Transverse colon (tissue), 4 donors: ENCODE measurements at regions not wholly inside any gene's neighbourhood (a gene's known extent, or its start where the extent isn't known, plus 50 kb on each side); places are given as distances from the start of the nearest gene placed in this dataset.

Source experiments
- DNase-seq: peaks from one replicate; pipeline ENCODE4 v3.0.0-alpha.2; 2019
- H3K27ac ChIP-seq, 4 donors: fragments of 200-600 bp; sonication (generic); 2 replicates each; pipeline ENCODE4 v1.5.1; 2016 to 2018; ENCODE audit warnings: inconsistent platforms in 4 of 4
- H3K27me3 ChIP-seq: fragments of 200-600 bp; sonication (generic); 2 replicates; pipeline ENCODE4 v1.5.1; 2017; ENCODE audit warnings: inconsistent platforms
- H3K36me3 ChIP-seq, 4 donors: fragments of 200-600 bp; sonication (generic); 2 replicates each; pipeline ENCODE4 v1.5.1; 2017 to 2019; ENCODE audit warnings: inconsistent platforms in 4 of 4
- H3K4me1 ChIP-seq, 4 donors: fragments of 200-600 bp; sonication (generic); 2 replicates each; pipeline ENCODE4 v1.5.1; 2017 to 2020; ENCODE audit warnings: inconsistent platforms in 4 of 4
- H3K4me3 ChIP-seq, 4 donors: fragments of 200-600 bp; sonication (generic); 1 replicate in 1 of 4; 2 replicates in 3 of 4; pipeline versions ENCODE4 v1.5.1 to v1.6.1; 2017 to 2019; ENCODE audit warnings: inconsistent platforms in 4 of 4
- H3K9me3 ChIP-seq, 2 donors: fragments of 200-600 bp; sonication (generic); 2 replicates each; pipeline ENCODE4 v1.5.1; 2017 to 2019; ENCODE audit warnings: inconsistent platforms in 2 of 2
- EP300 ChIP-seq: sonication (generic); formaldehyde crosslinking; IDR thresholded peaks from one replicate; pipeline ENCODE4 v1.6.1; 2017; ENCODE audit warnings: antibody characterized with exemption, low read depth
- POLR2A ChIP-seq: fragments of 450-650 bp; IDR thresholded peaks from one replicate; pipeline ENCODE4 v1.6.1; 2016; ENCODE audit warnings: antibody characterized with exemption, mild to moderate bottlenecking, moderate library complexity
- POLR2AphosphoS5 ChIP-seq, 3 donors: sonication (generic); formaldehyde crosslinking; IDR thresholded peaks; one replicate each; pipeline ENCODE4 v1.6.1; 2016; ENCODE audit warnings: antibody characterized with exemption in 3 of 3
- WGBS, 2 donors: methylation state at CpG; one replicate each; pipeline ENCODE4 v1.1.5; 2018; ENCODE audit warnings: low coverage in 1 of 2; 5-methylcytosine and 5-hydroxymethylcytosine counted together
- in situ Hi-C, 4 donors: fragments of 200-750 bp; cut with MboI; loops; one replicate each; pipeline versions ENCODE4 v1.15.0 to v1.15.1; 2017; ENCODE audit warnings: low sequenced_read_pairs in 3 of 4, low pct_ligation_motif_present in 1 of 4, low pct_unique_long_range_greater_than_20kb in 1 of 4
- intact Hi-C: fragments of 100-400 bp; cut with DNase I; formaldehyde crosslinking; loops from one replicate; pipeline ENCODE4 v1.15.1; 2023; ENCODE audit warnings: low total_unique reads
- TF ChIP-seq, protein P1 (sequence below), 5 experiments: fragments of 200-600 bp in 3 of 5; fragments of 450-650 bp in 2 of 5; sonication (generic) in 3 of 5; IDR thresholded peaks; 1 replicate in 2 of 5; 2 replicates in 3 of 5; pipeline ENCODE4 v1.5.1; 2016 to 2017; ENCODE audit warnings: antibody characterized with exemption in 5 of 5, inconsistent platforms in 3 of 5, mild to moderate bottlenecking in 2 of 5, moderate library complexity in 1 of 5

DNA sequence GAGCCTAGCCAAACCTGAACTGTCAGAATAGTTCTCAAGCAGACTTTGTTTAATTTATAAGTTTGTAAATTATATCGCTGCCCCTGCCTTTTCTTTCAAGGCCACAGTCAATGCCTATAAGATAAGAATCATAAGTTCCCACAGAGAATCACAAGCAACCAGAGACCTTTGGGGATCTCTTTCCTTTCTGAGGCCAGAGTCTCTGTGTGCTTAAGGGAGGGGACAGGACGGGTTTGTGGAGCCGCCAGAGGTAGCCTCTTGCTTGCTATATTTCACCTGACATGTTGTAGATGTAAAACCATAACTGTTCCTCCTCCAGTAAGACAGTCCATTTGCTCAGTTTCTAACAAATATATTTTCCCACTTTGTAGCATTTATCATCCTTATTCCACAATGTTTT, 458.8 kb downstream of the RFC3 start:
- Histone ChIP-seq H3K9me3 (no peaks in the 10 kb centered on the region), H3K4me1 (no peaks in the 10 kb centered on the region), H3K27ac (no peak overlapping the region), H3K36me3 (no peaks in the 10 kb centered on the region), H3K27me3 (no peaks in the 10 kb centered on the region), H3K4me3 (no peak overlapping the region)
- no peak for DNase-seq
- intact Hi-C loops, result no loop called here
- no peak for TF ChIP-seq EP300
- TF ChIP-seq, protein P1, sequence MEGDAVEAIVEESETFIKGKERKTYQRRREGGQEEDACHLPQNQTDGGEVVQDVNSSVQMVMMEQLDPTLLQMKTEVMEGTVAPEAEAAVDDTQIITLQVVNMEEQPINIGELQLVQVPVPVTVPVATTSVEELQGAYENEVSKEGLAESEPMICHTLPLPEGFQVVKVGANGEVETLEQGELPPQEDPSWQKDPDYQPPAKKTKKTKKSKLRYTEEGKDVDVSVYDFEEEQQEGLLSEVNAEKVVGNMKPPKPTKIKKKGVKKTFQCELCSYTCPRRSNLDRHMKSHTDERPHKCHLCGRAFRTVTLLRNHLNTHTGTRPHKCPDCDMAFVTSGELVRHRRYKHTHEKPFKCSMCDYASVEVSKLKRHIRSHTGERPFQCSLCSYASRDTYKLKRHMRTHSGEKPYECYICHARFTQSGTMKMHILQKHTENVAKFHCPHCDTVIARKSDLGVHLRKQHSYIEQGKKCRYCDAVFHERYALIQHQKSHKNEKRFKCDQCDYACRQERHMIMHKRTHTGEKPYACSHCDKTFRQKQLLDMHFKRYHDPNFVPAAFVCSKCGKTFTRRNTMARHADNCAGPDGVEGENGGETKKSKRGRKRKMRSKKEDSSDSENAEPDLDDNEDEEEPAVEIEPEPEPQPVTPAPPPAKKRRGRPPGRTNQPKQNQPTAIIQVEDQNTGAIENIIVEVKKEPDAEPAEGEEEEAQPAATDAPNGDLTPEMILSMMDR (IDR thresholded peaks at IDR 0.05), result no peak
- TF ChIP-seq POLR2AphosphoS5 (IDR thresholded peaks at IDR 0.05), result no peak
- TF ChIP-seq POLR2A, result no peak
- in situ Hi-C loops, result no loop called here
- WGBS, 2 donors, result 78 to 88% methylated on average over 1 to 3 of the region's 3 CpGs

- Histone ChIP-seq H3K4me1 (no peaks in the 10 kb centered on the region), H3K36me3 (no peaks in the 10 kb centered on the region), H3K27ac (no peak overlapping the region), H3K27me3 (no peaks in the 10 kb centered on the region), H3K4me3 (no peak overlapping the region), H3K9me3 (no peaks in the 10 kb centered on the region)
- in situ Hi-C loops, result no loop called here
- intact Hi-C loops, result no loop called here
- TF ChIP-seq POLR2AphosphoS5 (IDR thresholded peaks at IDR 0.05) (no peak), EP300 (no peak), POLR2A (no peak)
- TF ChIP-seq, protein P1 (IDR thresholded peaks at IDR 0.05), result no peak
- 53% methylated on average over 4 of the region's 4 CpGs for WGBS, 2 donors
- DNase-seq, result no peak
Observed at GRCh38 chr13:34277936-34278335, 460.0 kb downstream of the RFC3 start.

- WGBS, 2 donors, result 48 to 62% methylated on average over 2 of the region's 2 CpGs
- H3K4me3 ChIP-seq, result no peak overlapping the region
- H3K9me3 ChIP-seq, result no peaks in the 10 kb centered on the region
- no peak overlapping the region for H3K27ac ChIP-seq
- DNase-seq, result no peak
- no peaks in the 10 kb centered on the region for H3K36me3 ChIP-seq
- H3K4me1 ChIP-seq, result no peaks in the 10 kb centered on the region
- TF ChIP-seq POLR2A, result no peak
- TF ChIP-seq EP300, result no peak
- no peak for TF ChIP-seq POLR2AphosphoS5 (IDR thresholded peaks at IDR 0.05)
- TF ChIP-seq, protein P1 (IDR thresholded peaks at IDR 0.05), result no peak
- H3K27me3 ChIP-seq, result no peaks in the 10 kb centered on the region
- in situ Hi-C loops (no loop called here), intact Hi-C loops (no loop called here)
Observed at GRCh38 chr13:34278780-34279179, 460.8 kb downstream of the RFC3 start.

GRCh38 chr13:34290661-34291060, 472.7 kb downstream of the RFC3 start:
- DNase-seq, result no peak
- no peaks in the 10 kb centered on the region for H3K4me1 ChIP-seq
- no peaks in the 10 kb centered on the region for H3K27me3 ChIP-seq
- intact Hi-C loops, result no loop called here
- no peaks in the 10 kb centered on the region for H3K9me3 ChIP-seq
- no peak for TF ChIP-seq POLR2AphosphoS5 (IDR thresholded peaks at IDR 0.05)
- no peak for TF ChIP-seq POLR2A
- TF ChIP-seq, protein P1 (IDR thresholded peaks at IDR 0.05), result no peak
- no peak for TF ChIP-seq EP300
- no peaks in the 10 kb centered on the region for H3K36me3 ChIP-seq
- in situ Hi-C loops, result no loop called here
- no peak overlapping the region for H3K27ac ChIP-seq
- H3K4me3 ChIP-seq, result no peak overlapping the region
